Adrenal gland (tissue), 5 donors: ENCODE measurements at regions not wholly inside any gene's neighbourhood (a gene's known extent, or its start where the extent isn't known, plus 50 kb on each side); places are given as distances from the start of the nearest gene placed in this dataset.

Experiments
- CTCF ChIP-seq, 6 experiments: fragments of 450-650 bp in 4 of 6; fragments of 200-600 bp in 2 of 6; sonication (generic) in 1 of 6; IDR thresholded peaks; 1 replicate in 5 of 6; 2 replicates in 1 of 6; pipeline versions ENCODE4 v1.5.1 to v1.8.0; 2016 to 2021; ENCODE audit warnings: antibody characterized with exemption in 6 of 6, mild to moderate bottlenecking in 2 of 6, moderate library complexity in 1 of 6
- POLR2A ChIP-seq, 2 donors: fragments of 450-650 bp; IDR thresholded peaks; one replicate each; pipeline ENCODE4 v1.6.1; 2017; ENCODE audit warnings: antibody characterized with exemption in 2 of 2, mild to moderate bottlenecking in 2 of 2, moderate library complexity in 1 of 2
- donor health status: DM: no; HTN: no; CAD: no.

GRCh38 chr1:193514397-193514796 lies 328.0 kb upstream of the B3GALT2 start:
- TF ChIP-seq CTCF (IDR thresholded peaks at IDR 0.05) (no peak), POLR2A (IDR thresholded peaks at IDR 0.05) (no peak)
